Esophagus muscularis mucosa (tissue), 3 donors: ENCODE measurements at regions not wholly inside any gene's neighbourhood (a gene's known extent, or its start where the extent isn't known, plus 50 kb on each side); places are given as distances from the start of the nearest gene placed in this dataset.

ENCODE experiments used
- EP300 ChIP-seq: sonication (generic); formaldehyde crosslinking; IDR thresholded peaks from one replicate; pipeline ENCODE4 v1.6.1; 2017; ENCODE audit warnings: antibody characterized with exemption
- TF ChIP-seq, protein P1 (sequence below), 3 experiments: fragments of 200-600 bp in 2 of 3; fragments of 450-650 bp in 1 of 3; sonication (generic) in 2 of 3; IDR thresholded peaks; one replicate each; pipeline ENCODE4 v1.5.1; 2017 to 2019; ENCODE audit warnings: antibody characterized with exemption in 3 of 3, mild to moderate bottlenecking in 2 of 3, moderate library complexity in 1 of 3

- TF ChIP-seq EP300, result no peak
- TF ChIP-seq, protein P1, sequence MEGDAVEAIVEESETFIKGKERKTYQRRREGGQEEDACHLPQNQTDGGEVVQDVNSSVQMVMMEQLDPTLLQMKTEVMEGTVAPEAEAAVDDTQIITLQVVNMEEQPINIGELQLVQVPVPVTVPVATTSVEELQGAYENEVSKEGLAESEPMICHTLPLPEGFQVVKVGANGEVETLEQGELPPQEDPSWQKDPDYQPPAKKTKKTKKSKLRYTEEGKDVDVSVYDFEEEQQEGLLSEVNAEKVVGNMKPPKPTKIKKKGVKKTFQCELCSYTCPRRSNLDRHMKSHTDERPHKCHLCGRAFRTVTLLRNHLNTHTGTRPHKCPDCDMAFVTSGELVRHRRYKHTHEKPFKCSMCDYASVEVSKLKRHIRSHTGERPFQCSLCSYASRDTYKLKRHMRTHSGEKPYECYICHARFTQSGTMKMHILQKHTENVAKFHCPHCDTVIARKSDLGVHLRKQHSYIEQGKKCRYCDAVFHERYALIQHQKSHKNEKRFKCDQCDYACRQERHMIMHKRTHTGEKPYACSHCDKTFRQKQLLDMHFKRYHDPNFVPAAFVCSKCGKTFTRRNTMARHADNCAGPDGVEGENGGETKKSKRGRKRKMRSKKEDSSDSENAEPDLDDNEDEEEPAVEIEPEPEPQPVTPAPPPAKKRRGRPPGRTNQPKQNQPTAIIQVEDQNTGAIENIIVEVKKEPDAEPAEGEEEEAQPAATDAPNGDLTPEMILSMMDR (IDR thresholded peaks at IDR 0.05), result no peak
Measured at GRCh38 chrX:65926095-65927019, 113.5 kb downstream of the VSIG4 start.
